Endothelial cell of umbilical vein (primary cell): ENCODE measurements at regions not wholly inside any gene's neighbourhood (a gene's known extent, or its start where the extent isn't known, plus 50 kb on each side); places are given as distances from the start of the nearest gene placed in this dataset.

Experiments used
- EZH2 ChIP-seq: IDR thresholded peaks from 2 replicates; pipeline ENCODE4 v1.6.1; 2012; ENCODE audit warnings: borderline replicate concordance, low read depth, mild to moderate bottlenecking, moderate library complexity, low read length, inconsistent platforms; ENCODE audit not compliant: severe bottlenecking
- GATA2 ChIP-seq: IDR thresholded peaks from 2 replicates; pipeline ENCODE4 v1.7.0; 2011; ENCODE audit warnings: low read depth, mild to moderate bottlenecking, moderate library complexity, mixed read lengths, low read length; ENCODE audit not compliant: insufficient read length, insufficient read depth
- POLR2AphosphoS5 ChIP-seq: IDR thresholded peaks from 2 replicates; pipeline ENCODE4 v1.6.1; 2012; ENCODE audit warnings: low read depth, mild to moderate bottlenecking, control low read depth, low read length, moderate library complexity; ENCODE audit not compliant: insufficient read depth
- TF ChIP-seq, protein P1 (sequence below), 2 donors: IDR thresholded peaks; 1 replicate in 1 of 2; 2 replicates in 1 of 2; pipeline ENCODE4 v1.5.1; 2011; ENCODE audit warnings: low read length in 2 of 2, mild to moderate bottlenecking in 2 of 2, moderate library complexity in 2 of 2, control low read depth in 1 of 2, inconsistent platforms in 1 of 2, low read depth in 1 of 2; ENCODE audit not compliant: insufficient read depth in 1 of 2; ENCODE audit errors: extremely low read depth in 1 of 2
- TF ChIP-seq, protein P2 (sequence below): IDR thresholded peaks from 2 replicates; pipeline ENCODE4 v1.6.1; 2011; ENCODE audit not compliant: insufficient read depth, insufficient read length

DNA sequence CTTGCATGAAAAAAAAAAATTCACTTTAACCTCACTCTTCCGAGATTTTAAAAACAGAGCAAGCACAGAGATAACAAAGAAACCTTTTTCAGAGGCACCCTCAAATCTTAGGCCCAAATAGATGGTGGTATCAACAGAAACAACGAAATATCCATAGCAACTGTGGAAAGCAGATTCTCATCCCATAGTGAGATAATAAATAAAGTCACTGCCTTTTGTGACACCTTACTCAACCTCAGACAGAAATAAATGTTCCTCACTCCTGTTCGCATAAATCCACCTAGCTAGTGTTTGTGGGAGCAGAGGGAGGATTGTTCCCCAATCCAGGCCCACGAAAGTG, 60.9 kb upstream of the RTN4 start:
- TF ChIP-seq, protein P1, sequence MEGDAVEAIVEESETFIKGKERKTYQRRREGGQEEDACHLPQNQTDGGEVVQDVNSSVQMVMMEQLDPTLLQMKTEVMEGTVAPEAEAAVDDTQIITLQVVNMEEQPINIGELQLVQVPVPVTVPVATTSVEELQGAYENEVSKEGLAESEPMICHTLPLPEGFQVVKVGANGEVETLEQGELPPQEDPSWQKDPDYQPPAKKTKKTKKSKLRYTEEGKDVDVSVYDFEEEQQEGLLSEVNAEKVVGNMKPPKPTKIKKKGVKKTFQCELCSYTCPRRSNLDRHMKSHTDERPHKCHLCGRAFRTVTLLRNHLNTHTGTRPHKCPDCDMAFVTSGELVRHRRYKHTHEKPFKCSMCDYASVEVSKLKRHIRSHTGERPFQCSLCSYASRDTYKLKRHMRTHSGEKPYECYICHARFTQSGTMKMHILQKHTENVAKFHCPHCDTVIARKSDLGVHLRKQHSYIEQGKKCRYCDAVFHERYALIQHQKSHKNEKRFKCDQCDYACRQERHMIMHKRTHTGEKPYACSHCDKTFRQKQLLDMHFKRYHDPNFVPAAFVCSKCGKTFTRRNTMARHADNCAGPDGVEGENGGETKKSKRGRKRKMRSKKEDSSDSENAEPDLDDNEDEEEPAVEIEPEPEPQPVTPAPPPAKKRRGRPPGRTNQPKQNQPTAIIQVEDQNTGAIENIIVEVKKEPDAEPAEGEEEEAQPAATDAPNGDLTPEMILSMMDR (IDR thresholded peaks at IDR 0.05; ENCODE audit: extremely low read depth in 1 of 2, insufficient read depth in 1 of 2, low read depth in 1 of 2, low read length in 2 of 2) = no peak
- TF ChIP-seq GATA2 = no peak
- TF ChIP-seq EZH2 = no peak
- TF ChIP-seq, protein P2, sequence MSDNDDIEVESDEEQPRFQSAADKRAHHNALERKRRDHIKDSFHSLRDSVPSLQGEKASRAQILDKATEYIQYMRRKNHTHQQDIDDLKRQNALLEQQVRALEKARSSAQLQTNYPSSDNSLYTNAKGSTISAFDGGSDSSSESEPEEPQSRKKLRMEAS = no peak
- TF ChIP-seq POLR2AphosphoS5 = no peak
